ENCODE measurements at regions not wholly inside any gene's neighbourhood (a gene's known extent, or its start where the extent isn't known, plus 50 kb on each side); places are given as distances from the start of the nearest gene placed in this dataset.

- TF ChIP-seq CTCF (IDR thresholded peaks at IDR 0.05; ENCODE audit: low read length) (no peak), EZH2 (optimal IDR thresholded peaks at IDR 0.05; ENCODE audit: low read depth, low read length) (no peak)
Measured at GRCh38 chr3:87993566-87993965, 65.2 kb downstream of the CGGBP1 start.
